ENCODE measurements at regions not wholly inside any gene's neighbourhood (a gene's known extent, or its start where the extent isn't known, plus 50 kb on each side); places are given as distances from the start of the nearest gene placed in this dataset.

- TF ChIP-seq CTCF (IDR thresholded peaks at IDR 0.05), result no peak
- no peak for TF ChIP-seq POLR2A (IDR thresholded peaks at IDR 0.05)
Measured at GRCh38 chr3:28012830-28013229, 228.6 kb upstream of the CMC1 start.

Measured in adrenal gland (tissue), 5 donors.